Activated CD4-positive, alpha-beta T cell treated with anti-CD3 and anti-CD28 coated beads for 36 hours (primary cell): ENCODE measurements at regions not wholly inside any gene's neighbourhood (a gene's known extent, or its start where the extent isn't known, plus 50 kb on each side); places are given as distances from the start of the nearest gene placed in this dataset.

ENCODE experiments used
- ATAC-seq: fragments of 200-7000 bp; cut with Tn5 transposase; one replicate; pipeline ENCODE4 v1.10.0; 2021; ENCODE audit warnings: mild to moderate bottlenecking, moderate library complexity
- CTCF ChIA-PET: fragments of 350-600 bp; sonication (Branson Sonifier 250); formaldehyde crosslinking; loops from one replicate; lab custom pipeline; 2021; ENCODE audit warnings: antibody characterized with exemption; lab: Charles Lee
- POLR2A ChIA-PET: fragments of 350-600 bp; sonication (Branson Sonifier 250); formaldehyde crosslinking; loops from one replicate; lab custom pipeline; 2021; ENCODE audit warnings: antibody characterized with exemption, inconsistent platforms; lab: Charles Lee
- DNase-seq: peaks from one replicate; pipeline ENCODE4 v3.0.0-alpha.2; 2020
- H3K27ac Mint-ChIP-seq: one replicate; pipeline ENCODE4 v1.8.0; 2021; ENCODE audit warnings: mixed read lengths
- H3K27me3 Mint-ChIP-seq: one replicate; pipeline ENCODE4 v1.8.0; 2021; ENCODE audit warnings: mixed read lengths
- H3K36me3 Mint-ChIP-seq: one replicate; pipeline ENCODE4 v1.8.0; 2021; ENCODE audit warnings: low read depth, mixed read lengths
- H3K4me1 Mint-ChIP-seq: one replicate; pipeline ENCODE4 v1.8.0; 2021; ENCODE audit warnings: mixed read lengths
- H3K4me3 Mint-ChIP-seq: one replicate; pipeline ENCODE4 v1.8.0; 2021; ENCODE audit warnings: mild to moderate bottlenecking, moderate library complexity, mixed read lengths
- H3K9me3 Mint-ChIP-seq: one replicate; pipeline ENCODE4 v1.8.0; 2021; ENCODE audit warnings: low read depth, mixed read lengths
- intact Hi-C, 2 experiments: fragments of 100-400 bp; cut with DNase I in 1 of 2; cut with micrococcal nuclease in 1 of 2; formaldehyde crosslinking; loops; one replicate each; pipeline versions ENCODE4 v1.14.2 to v1.15.1; 2022 to 2024; cut with DNase I, micrococcal nuclease

- Mint-ChIP-seq H3K9me3 (no peaks in the 10 kb centered on the region), H3K27me3 (peaks cover 4% of the 10 kb centered on the region), H3K27ac (no peak overlapping the region), H3K4me3 (no peak overlapping the region), H3K36me3 (no peaks in the 10 kb centered on the region), H3K4me1 (no peaks in the 10 kb centered on the region)
- no peak for ATAC-seq
- ChIA-PET POLR2A (no interaction called here), CTCF (no interaction called here)
- intact Hi-C loops: no loop called here
- no peak for DNase-seq
These were observed 105.7 kb downstream of the IRX5 start for GRCh38 chr16:55036371-55036821.

- DNase-seq (no peak), ATAC-seq (no peak)
- POLR2A ChIA-PET: no interaction called here
- Mint-ChIP-seq H3K9me3 (no peaks in the 10 kb centered on the region), H3K27ac (no peak overlapping the region), H3K27me3 (peaks cover 3% of the 10 kb centered on the region), H3K36me3 (no peaks in the 10 kb centered on the region), H3K4me3 (no peak overlapping the region), H3K4me1 (no peaks in the 10 kb centered on the region)
- CTCF ChIA-PET: no interaction called here
- intact Hi-C loops: no loop called here
These were observed 106.4 kb downstream of the IRX5 start for GRCh38 chr16:55037046-55037445.

GRCh38 chr16:55037966-55038365 is 107.3 kb downstream of the IRX5 start:
- CTCF ChIA-PET: no interaction called here

GRCh38 chr16:55039042-55039441 is 108.4 kb downstream of the IRX5 start:
- Mint-ChIP-seq H3K36me3 (no peaks in the 10 kb centered on the region), H3K27me3 (no peaks in the 10 kb centered on the region), H3K4me1 (no peaks in the 10 kb centered on the region), H3K9me3 (no peaks in the 10 kb centered on the region), H3K4me3 (no peak overlapping the region), H3K27ac (no peak overlapping the region)
- ChIA-PET CTCF (interaction anchor here (0.7 kb wide), 1 partner anchor 9 kb away, joined by 3 read pairs; no protein-coding TSS in a partner anchor), POLR2A (no interaction called here)
- ATAC-seq: no peak
- intact Hi-C loops: no loop called here
- no peak for DNase-seq

More at GRCh38 chr16:55037966-55038365, 107.3 kb downstream of the IRX5 start:
- Mint-ChIP-seq H3K9me3 (no peaks in the 10 kb centered on the region), H3K27ac (no peak overlapping the region), H3K4me3 (no peak overlapping the region), H3K4me1 (no peaks in the 10 kb centered on the region), H3K36me3 (no peaks in the 10 kb centered on the region), H3K27me3 (no peaks in the 10 kb centered on the region)
- no peak for DNase-seq
- POLR2A ChIA-PET: no interaction called here
- no peak for ATAC-seq
- intact Hi-C loops: no loop called here

- Mint-ChIP-seq H3K4me3 (no peak overlapping the region), H3K27ac (no peak overlapping the region), H3K9me3 (no peaks in the 10 kb centered on the region), H3K36me3 (no peaks in the 10 kb centered on the region), H3K27me3 (no peaks in the 10 kb centered on the region), H3K4me1 (no peaks in the 10 kb centered on the region)
- CTCF ChIA-PET: no interaction called here
- ATAC-seq (no peak), DNase-seq (no peak)
- POLR2A ChIA-PET: no interaction called here
- intact Hi-C loops: no loop called here
These were observed 108.8 kb downstream of the IRX5 start for GRCh38 chr16:55039511-55039910.

- Mint-ChIP-seq H3K9me3 (no peaks in the 10 kb centered on the region), H3K27me3 (no peaks in the 10 kb centered on the region), H3K27ac (no peak overlapping the region), H3K36me3 (no peaks in the 10 kb centered on the region), H3K4me3 (no peak overlapping the region), H3K4me1 (no peaks in the 10 kb centered on the region)
- intact Hi-C loops: no loop called here
- POLR2A ChIA-PET: no interaction called here
- DNase-seq: no peak
- ATAC-seq: no peak
- CTCF ChIA-PET: no interaction called here
These were observed 109.3 kb downstream of the IRX5 start for GRCh38 chr16:55039931-55040330.

- H3K9me3 Mint-ChIP-seq: no peaks in the 10 kb centered on the region
- intact Hi-C loops: no loop called here
- no peaks in the 10 kb centered on the region for H3K36me3 Mint-ChIP-seq
- ChIA-PET POLR2A (no interaction called here), CTCF (no interaction called here)
- no peak overlapping the region for H3K4me3 Mint-ChIP-seq
- no peak for DNase-seq
- H3K27ac Mint-ChIP-seq: no peak overlapping the region
- H3K4me1 Mint-ChIP-seq: no peaks in the 10 kb centered on the region
- H3K27me3 Mint-ChIP-seq: peaks cover 3% of the 10 kb centered on the region
- ATAC-seq: no peak
These were observed 109.9 kb downstream of the IRX5 start for GRCh38 chr16:55040366-55041086.

GRCh38 chr16:55041540-55042234 is 111.0 kb downstream of the IRX5 start:
- Mint-ChIP-seq H3K9me3 (no peaks in the 10 kb centered on the region), H3K27me3 (peaks cover 3% of the 10 kb centered on the region), H3K4me1 (no peaks in the 10 kb centered on the region), H3K27ac (no peak overlapping the region), H3K36me3 (no peaks in the 10 kb centered on the region), H3K4me3 (no peak overlapping the region)
- DNase-seq: no peak
- intact Hi-C loops: no loop called here
- ATAC-seq: no peak
- POLR2A ChIA-PET: no interaction called here
- CTCF ChIA-PET: no interaction called here

GRCh38 chr16:55042556-55043432 is 112.1 kb downstream of the IRX5 start:
- Mint-ChIP-seq H3K36me3 (no peaks in the 10 kb centered on the region), H3K4me3 (no peak overlapping the region), H3K9me3 (no peaks in the 10 kb centered on the region), H3K4me1 (no peaks in the 10 kb centered on the region), H3K27ac (no peak overlapping the region), H3K27me3 (peaks cover 3% of the 10 kb centered on the region)
- DNase-seq: no peak
- ChIA-PET CTCF (no interaction called here), POLR2A (no interaction called here)
- intact Hi-C loops: no loop called here
- ATAC-seq: no peak

GRCh38 chr16:55043499-55043898 is 112.8 kb downstream of the IRX5 start:
- no peaks in the 10 kb centered on the region for H3K36me3 Mint-ChIP-seq
- POLR2A ChIA-PET: no interaction called here
- H3K4me3 Mint-ChIP-seq: no peak overlapping the region
- H3K4me1 Mint-ChIP-seq: no peaks in the 10 kb centered on the region
- intact Hi-C loops: no loop called here
- CTCF ChIA-PET: no interaction called here
- ATAC-seq: no peak
- H3K27ac Mint-ChIP-seq: no peak overlapping the region
- H3K9me3 Mint-ChIP-seq: no peaks in the 10 kb centered on the region
- DNase-seq: no peak
- peaks cover 3% of the 10 kb centered on the region for H3K27me3 Mint-ChIP-seq

- CTCF ChIA-PET: interaction anchor here (0.6 to 1.3 kb wide), 2 partner anchors 9 to 168 kb away, joined by 4 read pairs; no protein-coding TSS in a partner anchor
- intact Hi-C loops: no loop called here
These were observed 113.7 kb downstream of the IRX5 start for GRCh38 chr16:55044201-55044975.

More at GRCh38 chr16:55044201-55044975, 113.7 kb downstream of the IRX5 start:
- POLR2A ChIA-PET: no interaction called here
- Mint-ChIP-seq H3K4me1 (no peaks in the 10 kb centered on the region), H3K27me3 (peaks cover 3% of the 10 kb centered on the region), H3K4me3 (no peak overlapping the region), H3K27ac (no peak overlapping the region), H3K36me3 (no peaks in the 10 kb centered on the region), H3K9me3 (no peaks in the 10 kb centered on the region)
- no peak for ATAC-seq
- no peak for DNase-seq
